ENCODE measurements at regions not wholly inside any gene's neighbourhood (a gene's known extent, or its start where the extent isn't known, plus 50 kb on each side); places are given as distances from the start of the nearest gene placed in this dataset.

- Histone ChIP-seq H3K9ac (ENCODE audit: extremely low read depth, insufficient read length, low read length) (no peak overlapping the region), H3K79me2 (ENCODE audit: insufficient read depth, low read length) (no peaks in the 10 kb centered on the region), H3K27ac (ENCODE audit: insufficient read length, low read depth, low read length) (no peak overlapping the region), H3T11ph (ENCODE audit: low read length) (no peak overlapping the region), H4K20me1 (ENCODE audit: control insufficient read depth, insufficient read depth, insufficient read length) (no peaks in the 10 kb centered on the region), H3K4ac (ENCODE audit: low read depth, low read length) (no peak overlapping the region), H2AFZ (ENCODE audit: low read length) (no peak overlapping the region), H4K8ac (replicated peaks; ENCODE audit: insufficient read length, low read depth, low read length) (no peak overlapping the region), H4K91ac (ENCODE audit: insufficient read length, low read depth, low read length) (no peak overlapping the region), H2BK120ac (ENCODE audit: low read depth, low read length, poor library complexity, severe bottlenecking) (no peak overlapping the region), H3K79me1 (ENCODE audit: insufficient read depth, low read depth, low read length, poor library complexity, severe bottlenecking) (no peaks in the 10 kb centered on the region), H2BK5ac (ENCODE audit: insufficient read length, low read length) (no peak overlapping the region), H2BK12ac (ENCODE audit: insufficient read length, low read depth, low read length) (no peak overlapping the region), H2BK20ac (ENCODE audit: low read depth, low read length, poor library complexity, severe bottlenecking) (no peak overlapping the region), H3K4me1 (ENCODE audit: insufficient read depth, low read length) (no peaks in the 10 kb centered on the region), H3K14ac (ENCODE audit: insufficient read depth, low read length) (no peak overlapping the region), H3K23me2 (ENCODE audit: insufficient read length, low read depth, low read length, poor library complexity, severe bottlenecking) (no peaks in the 10 kb centered on the region), H3K18ac (ENCODE audit: insufficient read length, low read depth, low read length) (no peak overlapping the region), H2BK15ac (ENCODE audit: low read depth, low read length) (no peak overlapping the region), H3K4me2 (ENCODE audit: insufficient read depth, insufficient read length, low read length) (no peak overlapping the region), H3K27me3 (ENCODE audit: insufficient read depth, low read length) (no peaks in the 10 kb centered on the region), H3K56ac (ENCODE audit: insufficient read length, low read depth, low read length) (no peak overlapping the region), H3K9me3 (ENCODE audit: control insufficient read depth, low read depth, low read length) (no peaks in the 10 kb centered on the region), H4K5ac (ENCODE audit: insufficient read length, low read depth, low read length) (no peak overlapping the region), H2AK5ac (ENCODE audit: insufficient read length, low read length) (no peak overlapping the region), H3K23ac (ENCODE audit: insufficient read length, low read depth, low read length) (no peak overlapping the region)
- Mint-ChIP-seq H3K36me3 (ENCODE audit: insufficient read depth in 1 of 3, low read depth in 3 of 3) (peaks cover 0 to 8% (median 2%) of the 10 kb centered on the region in 3 experiments; a peak in 3 of 7 replicates), H3K27ac (no peak overlapping the region), H3K4me1 (peaks cover 5 to 11% of the 10 kb centered on the region in 2 experiments; a peak in 3 of 4 replicates), H3K27me3 (ENCODE audit: low read depth) (no peaks in the 10 kb centered on the region), H3K4me3 (no peak overlapping the region), H3K9me3 (peaks cover 6 to 8% of the 10 kb centered on the region in 2 experiments)
- no peak for DNase-seq
- no peak for TF ChIP-seq CTCF (conservative IDR thresholded peaks at IDR 0.05)
- WGBS (ENCODE audit: extremely low coverage, insufficient read length, low lambda C conversion rate) = no CpG with 5 or more reads among the region's 6 CpGs
These were observed 487.4 kb downstream of the TLE4 start for GRCh38 chr9:80059191-80059590.

Data from H9 (cell line).